ENCODE measurements at regions not wholly inside any gene's neighbourhood (a gene's known extent, or its start where the extent isn't known, plus 50 kb on each side); places are given as distances from the start of the nearest gene placed in this dataset.
"Not testable (repeated sequence)": the region's sequence is repeated elsewhere in the genome, so short reads cannot be mapped to it uniquely, and the experiment has no call there.

DNA sequence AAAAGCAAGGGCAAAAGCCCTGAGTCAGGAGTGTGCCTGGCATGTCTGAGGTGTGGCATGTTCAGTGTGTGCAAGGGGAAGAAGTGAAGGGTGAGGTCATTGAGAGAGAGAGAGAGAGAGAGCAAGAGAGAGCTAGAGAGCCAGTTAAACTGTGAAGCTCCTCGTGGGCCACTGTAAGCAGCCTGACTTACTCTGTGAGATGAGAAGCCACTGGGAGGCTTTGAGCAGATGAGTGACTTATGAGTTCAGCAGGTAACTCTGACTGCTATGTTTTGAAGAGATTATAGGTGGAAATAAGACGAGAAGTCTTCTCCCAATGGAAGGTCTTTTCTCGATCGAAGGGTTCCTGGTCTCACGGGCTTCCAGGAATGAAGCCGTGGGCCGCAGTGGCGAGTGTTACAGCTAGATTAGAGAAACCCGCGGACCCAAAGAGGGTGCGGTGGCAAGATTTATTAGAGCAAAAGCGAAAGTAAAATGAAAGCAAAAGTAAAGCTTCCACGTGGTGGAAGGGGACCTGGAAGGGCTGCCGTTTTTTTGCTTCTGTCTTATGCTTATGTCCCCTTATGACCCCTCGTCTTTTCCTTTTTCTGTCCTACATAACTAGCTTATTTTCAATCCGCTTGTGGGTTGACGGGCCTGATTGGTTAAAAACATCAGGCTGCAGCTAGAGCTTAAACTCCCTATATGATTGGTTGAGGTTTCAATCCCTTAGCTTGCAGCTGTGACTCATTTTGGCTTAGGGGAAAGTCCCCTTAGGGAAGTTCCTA, 323.1 kb upstream of the FAM78B start:
- H3K27ac ChIP-seq = peak overlapping the region in 3 of 4 donors; percentile 41 to 66 (median 43)
- TF ChIP-seq, protein P1, sequence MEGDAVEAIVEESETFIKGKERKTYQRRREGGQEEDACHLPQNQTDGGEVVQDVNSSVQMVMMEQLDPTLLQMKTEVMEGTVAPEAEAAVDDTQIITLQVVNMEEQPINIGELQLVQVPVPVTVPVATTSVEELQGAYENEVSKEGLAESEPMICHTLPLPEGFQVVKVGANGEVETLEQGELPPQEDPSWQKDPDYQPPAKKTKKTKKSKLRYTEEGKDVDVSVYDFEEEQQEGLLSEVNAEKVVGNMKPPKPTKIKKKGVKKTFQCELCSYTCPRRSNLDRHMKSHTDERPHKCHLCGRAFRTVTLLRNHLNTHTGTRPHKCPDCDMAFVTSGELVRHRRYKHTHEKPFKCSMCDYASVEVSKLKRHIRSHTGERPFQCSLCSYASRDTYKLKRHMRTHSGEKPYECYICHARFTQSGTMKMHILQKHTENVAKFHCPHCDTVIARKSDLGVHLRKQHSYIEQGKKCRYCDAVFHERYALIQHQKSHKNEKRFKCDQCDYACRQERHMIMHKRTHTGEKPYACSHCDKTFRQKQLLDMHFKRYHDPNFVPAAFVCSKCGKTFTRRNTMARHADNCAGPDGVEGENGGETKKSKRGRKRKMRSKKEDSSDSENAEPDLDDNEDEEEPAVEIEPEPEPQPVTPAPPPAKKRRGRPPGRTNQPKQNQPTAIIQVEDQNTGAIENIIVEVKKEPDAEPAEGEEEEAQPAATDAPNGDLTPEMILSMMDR (IDR thresholded peaks at IDR 0.05) = no peak
- TF ChIP-seq POLR2AphosphoS5 (IDR thresholded peaks at IDR 0.05) = no peak
- no peak for TF ChIP-seq POLR2A (IDR thresholded peaks at IDR 0.05)
- WGBS, 2 donors = 37 to 39% methylated on average over 17 of the region's 17 CpGs
- peak overlapping the region; percentile 27 to 43 (median 35) for H3K4me3 ChIP-seq
- peak; percentile 62 for DNase-seq
- intact Hi-C loops (cut with DNase I) = no loop called here
- no peaks in the 10 kb centered on the region for H3K9me3 ChIP-seq
- no peaks in the 10 kb centered on the region for H3K36me3 ChIP-seq
- no peaks in the 10 kb centered on the region for H3K27me3 ChIP-seq
- no peaks in the 10 kb centered on the region for H3K4me1 ChIP-seq

DNA sequence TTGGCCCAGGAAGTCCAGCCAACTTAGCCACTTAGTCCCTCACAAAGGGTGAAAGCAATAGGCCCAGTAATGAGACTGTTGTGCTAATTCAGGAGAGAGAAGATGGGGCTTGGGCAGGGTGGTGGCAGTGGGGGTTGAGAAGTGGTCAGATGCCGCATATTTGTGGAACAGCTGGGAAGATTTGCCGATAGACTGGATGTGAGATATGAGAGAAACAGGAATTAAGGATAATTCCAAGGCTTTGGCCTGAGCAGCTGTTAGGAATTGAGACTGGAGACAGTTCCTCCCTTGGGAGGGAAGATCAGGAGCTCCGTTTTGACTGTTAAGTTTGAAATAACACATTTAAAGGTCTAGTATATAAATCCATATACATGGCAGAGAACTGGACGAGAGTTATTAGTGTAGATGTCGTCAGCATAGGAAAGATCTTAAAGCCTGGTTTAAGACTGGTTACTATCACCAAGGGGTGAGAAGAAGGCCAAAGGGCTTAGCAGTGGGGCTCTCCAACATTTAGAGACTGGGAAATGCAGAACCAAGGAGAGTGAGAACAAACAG, 323.7 kb upstream of the FAM78B start:
- no peaks in the 10 kb centered on the region for H3K36me3 ChIP-seq
- peak overlapping the region in 3 of 4 donors; percentile 30 to 43 (median 40) for H3K4me3 ChIP-seq
- H3K9me3 ChIP-seq = no peaks in the 10 kb centered on the region
- WGBS, 2 donors = 67% methylated on average over 5 of the region's 5 CpGs
- TF ChIP-seq EP300 (IDR thresholded peaks at IDR 0.05) (no peak), POLR2AphosphoS5 (IDR thresholded peaks at IDR 0.05) (no peak), POLR2A (IDR thresholded peaks at IDR 0.05) (no peak)
- TF ChIP-seq, protein P1 (IDR thresholded peaks at IDR 0.05) = no peak
- intact Hi-C loops (cut with DNase I) = no loop called here
- no peaks in the 10 kb centered on the region for H3K27me3 ChIP-seq
- no peak for DNase-seq
- peak overlapping the region in 2 of 4 donors; percentile 43 to 66 for H3K27ac ChIP-seq
- H3K4me1 ChIP-seq = no peaks in the 10 kb centered on the region

DNA sequence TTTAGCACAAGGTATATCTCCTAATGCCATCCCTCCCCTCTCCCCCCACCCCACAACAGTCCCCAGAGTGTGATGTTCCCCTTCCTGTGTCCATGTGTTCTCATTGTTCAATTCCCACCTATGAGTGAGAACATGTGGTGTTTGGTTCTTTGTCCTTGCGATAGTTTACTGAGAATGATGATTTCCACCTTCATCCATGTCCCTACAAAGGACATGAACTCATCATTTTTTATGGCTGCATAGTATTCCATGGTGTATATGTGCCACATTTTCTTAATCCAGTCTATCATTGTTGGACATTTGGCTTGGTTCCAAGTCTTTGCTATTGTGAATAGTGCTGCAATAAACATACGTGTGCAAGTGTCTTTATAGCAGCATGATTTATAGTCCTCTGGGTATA, 327.0 kb upstream of the FAM78B start:
- H3K27ac ChIP-seq; intact Hi-C loops (cut with DNase I); H3K4me1 ChIP-seq; H3K27me3 ChIP-seq; H3K36me3 ChIP-seq; H3K4me3 ChIP-seq; DNase-seq; H3K9me3 ChIP-seq: not testable (repeated sequence)
- WGBS, 2 donors = 53 to 83% methylated on average over 2 of the region's 2 CpGs

DNA sequence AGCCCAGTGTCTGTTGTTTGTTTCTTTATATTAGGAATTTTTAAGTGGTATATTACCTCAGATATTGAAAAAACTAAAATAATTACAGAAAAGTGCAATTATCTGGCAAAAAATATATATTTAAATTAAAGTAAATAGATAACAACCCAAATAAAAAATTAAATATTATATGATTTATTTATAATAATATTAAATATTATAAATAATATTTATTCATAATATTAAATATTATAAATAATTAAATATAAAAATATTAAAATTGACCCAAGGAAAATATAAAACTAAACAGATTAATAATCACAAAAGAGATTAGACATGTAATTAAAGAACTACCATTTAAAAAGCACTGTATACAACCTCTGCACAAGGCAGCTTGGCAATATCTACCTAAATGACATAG, 331.9 kb upstream of the POGK start:
- TF ChIP-seq POLR2AphosphoS5 (IDR thresholded peaks at IDR 0.05) = no peak
- TF ChIP-seq, protein P1 (IDR thresholded peaks at IDR 0.05) = no peak
- TF ChIP-seq EP300 (IDR thresholded peaks at IDR 0.05) = no peak
- TF ChIP-seq POLR2A (IDR thresholded peaks at IDR 0.05) = no peak
- Histone ChIP-seq H3K4me1 (no peaks in the 10 kb centered on the region), H3K27ac (no peak overlapping the region), H3K4me3 (no peak overlapping the region), H3K9me3 (no peaks in the 10 kb centered on the region), H3K36me3 (no peaks in the 10 kb centered on the region), H3K27me3 (no peaks in the 10 kb centered on the region)
- DNase-seq = no peak
- intact Hi-C loops (cut with DNase I) = no loop called here

DNA sequence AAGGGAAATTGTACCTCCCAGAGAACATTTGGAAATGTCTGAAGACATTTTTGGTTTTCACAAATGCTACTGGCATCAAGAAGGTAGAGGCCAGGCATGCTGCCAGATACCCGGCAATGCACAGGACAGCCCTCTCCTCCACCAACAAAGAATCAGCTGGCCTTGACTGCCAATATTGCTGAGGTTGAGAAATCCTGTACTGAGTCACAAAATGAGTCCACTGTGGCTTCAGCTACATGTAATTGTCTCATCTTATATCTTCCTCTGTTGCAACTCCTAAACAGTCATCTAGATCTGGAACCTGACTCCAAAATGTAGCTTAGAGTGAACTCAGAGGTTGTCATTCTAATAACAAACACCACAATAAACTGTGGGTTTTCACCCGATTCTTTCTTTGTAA, 327.5 kb upstream of the POGK start:
- DNase-seq = no peak
- Histone ChIP-seq H3K27ac (no peak overlapping the region), H3K36me3 (no peaks in the 10 kb centered on the region), H3K4me1 (no peaks in the 10 kb centered on the region), H3K4me3 (no peak overlapping the region), H3K9me3 (peaks cover 0 to 4% (median 0%) of the 10 kb centered on the region in 4 donors), H3K27me3 (no peaks in the 10 kb centered on the region)
- WGBS, 2 donors = 75 to 85% methylated on average over 2 of the region's 2 CpGs
- no peak for TF ChIP-seq POLR2AphosphoS5 (IDR thresholded peaks at IDR 0.05)
- TF ChIP-seq, protein P1 (IDR thresholded peaks at IDR 0.05) = no peak
- TF ChIP-seq POLR2A (IDR thresholded peaks at IDR 0.05) = no peak
- no peak for TF ChIP-seq EP300 (IDR thresholded peaks at IDR 0.05)
- intact Hi-C loops (cut with DNase I) = no loop called here
